ENCODE measurements at regions not wholly inside any gene's neighbourhood (a gene's known extent, or its start where the extent isn't known, plus 50 kb on each side); places are given as distances from the start of the nearest gene placed in this dataset.

DNA sequence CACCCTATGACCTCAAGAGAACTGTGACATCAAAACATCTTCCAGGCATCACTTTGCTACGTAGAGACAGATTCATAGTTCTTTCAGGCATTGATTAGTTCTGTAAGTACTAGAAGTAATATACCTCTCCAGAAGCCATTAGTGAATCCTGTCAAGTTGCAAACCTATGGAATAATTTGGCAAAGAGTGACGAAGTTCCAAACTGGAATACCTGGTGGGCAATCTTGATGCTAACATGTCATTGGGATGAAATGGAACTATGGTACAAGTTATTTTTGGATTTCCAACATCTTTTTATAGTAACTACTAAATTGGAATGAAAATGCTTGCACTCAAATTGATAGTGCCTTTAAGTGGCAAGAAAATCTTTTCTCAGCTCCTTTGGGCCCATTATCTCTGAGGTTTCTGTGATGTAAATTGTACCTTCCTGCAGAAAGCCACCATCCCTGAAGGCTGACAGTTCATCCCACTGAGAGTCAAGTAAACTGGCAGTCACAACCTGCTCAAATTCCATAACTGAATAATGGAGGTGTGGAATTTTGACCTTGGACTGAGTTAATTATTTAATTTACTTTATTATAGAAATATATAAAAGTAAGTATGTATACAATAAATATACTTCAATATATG lies 435.5 kb downstream of the DTWD2 start:
- Histone ChIP-seq H3K79me2 (ENCODE audit: control insufficient read depth, insufficient read depth, low read length) (no peaks in the 10 kb centered on the region), H3K9me1 (replicated peaks; ENCODE audit: control insufficient read depth, extremely low read depth, insufficient read depth, low read length) (no peaks in the 10 kb centered on the region), H3K9me3 (replicated peaks; ENCODE audit: control insufficient read depth, insufficient read depth, low read length) (peaks cover under 1% of the 10 kb centered on the region), H4K20me1 (replicated peaks; ENCODE audit: control insufficient read depth, extremely low read depth, insufficient read depth, low read length) (no peaks in the 10 kb centered on the region), H3K27me3 (ENCODE audit: control insufficient read depth in 2 of 2, insufficient read depth in 2 of 2, low read length in 2 of 2) (no peaks in the 10 kb centered on the region), H3K27ac (ENCODE audit: insufficient read depth, low read depth, low read length) (no peak overlapping the region), H3K4me3 (replicated peaks in 1 of 3; ENCODE audit: insufficient read depth in 1 of 3, low read depth in 1 of 3, low read length in 3 of 3) (no peak overlapping the region), H2AFZ (ENCODE audit: low read depth, low read length) (no peak overlapping the region), H3K9ac (replicated peaks; ENCODE audit: extremely low read depth, insufficient read depth, low read length) (no peak overlapping the region), H3K4me1 (ENCODE audit: control insufficient read depth, extremely low read depth, insufficient read depth, low read length) (no peaks in the 10 kb centered on the region), H3K36me3 (ENCODE audit: control insufficient read depth in 2 of 2, extremely low read depth in 1 of 2, insufficient read depth in 2 of 2, low read length in 2 of 2) (no peaks in the 10 kb centered on the region), H3K4me2 (ENCODE audit: insufficient read depth, low read length) (no peak overlapping the region)
- ChIA-PET POLR2A (no interaction called here), CTCF (no interaction called here)
- no TSS peak for BruUV-seq (replicated peaks)
- no peak for DNase-seq (ENCODE audit: low read depth, low spot score)
- intact Hi-C loops (cut with micrococcal nuclease): no loop called here
- no peak for TF ChIP-seq POLR2A (IDR thresholded peaks at IDR 0.05; ENCODE audit: low read depth, low read length)
- no peak for TF ChIP-seq MAX (IDR thresholded peaks at IDR 0.05; ENCODE audit: insufficient read depth, insufficient read length)
- TF ChIP-seq EZH2 (IDR thresholded peaks at IDR 0.05; ENCODE audit: borderline replicate concordance, low read depth, low read length, severe bottlenecking): no peak
- TF ChIP-seq FOS (IDR thresholded peaks at IDR 0.05; ENCODE audit: borderline replicate concordance, insufficient read depth, low read length): no peak
- TF ChIP-seq GATA2 (IDR thresholded peaks at IDR 0.05; ENCODE audit: insufficient read depth, insufficient read length, low read depth, low read length): no peak
- FAIRE-seq: no peak
- dilution Hi-C loops (cut with MboI; ENCODE audit: extremely low pct_ligation_motif_present, low sequenced_read_pairs): no loop called here

DNA sequence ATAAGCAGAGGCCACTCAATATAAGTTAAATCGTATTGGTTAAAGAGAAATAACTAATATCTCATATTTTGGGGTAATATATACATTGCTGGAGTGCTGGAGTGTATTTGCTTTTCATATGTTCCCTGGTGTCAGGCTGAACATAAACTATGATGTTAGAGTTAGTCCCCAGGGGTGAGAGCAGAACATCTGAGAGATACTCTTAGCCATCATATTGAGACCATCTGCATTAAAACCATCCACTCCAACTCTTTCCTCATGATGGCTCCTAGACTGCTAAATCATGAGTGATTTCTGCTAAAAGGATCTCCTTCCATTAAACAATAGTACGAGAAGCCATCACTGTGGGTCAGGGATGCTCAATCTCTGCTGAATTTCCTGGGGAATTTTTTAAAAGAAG lies 436.2 kb downstream of the DTWD2 start:
- Histone ChIP-seq H3K27me3 (ENCODE audit: control insufficient read depth in 2 of 2, insufficient read depth in 2 of 2, low read length in 2 of 2) (no peaks in the 10 kb centered on the region), H3K9me1 (replicated peaks; ENCODE audit: control insufficient read depth, extremely low read depth, insufficient read depth, low read length) (no peaks in the 10 kb centered on the region), H3K4me1 (ENCODE audit: control insufficient read depth, extremely low read depth, insufficient read depth, low read length) (no peaks in the 10 kb centered on the region), H3K4me2 (ENCODE audit: insufficient read depth, low read length) (no peak overlapping the region), H3K36me3 (ENCODE audit: control insufficient read depth in 2 of 2, extremely low read depth in 1 of 2, insufficient read depth in 2 of 2, low read length in 2 of 2) (no peaks in the 10 kb centered on the region), H3K9me3 (replicated peaks; ENCODE audit: control insufficient read depth, insufficient read depth, low read length) (peaks cover 2% of the 10 kb centered on the region), H2AFZ (ENCODE audit: low read depth, low read length) (no peak overlapping the region), H3K9ac (replicated peaks; ENCODE audit: extremely low read depth, insufficient read depth, low read length) (no peak overlapping the region), H3K27ac (ENCODE audit: insufficient read depth, low read depth, low read length) (no peak overlapping the region), H3K4me3 (replicated peaks in 1 of 3; ENCODE audit: insufficient read depth in 1 of 3, low read depth in 1 of 3, low read length in 3 of 3) (no peak overlapping the region), H4K20me1 (replicated peaks; ENCODE audit: control insufficient read depth, extremely low read depth, insufficient read depth, low read length) (no peaks in the 10 kb centered on the region), H3K79me2 (ENCODE audit: control insufficient read depth, insufficient read depth, low read length) (no peaks in the 10 kb centered on the region)
- POLR2A ChIA-PET: no interaction called here
- BruUV-seq (replicated peaks): no TSS peak
- no peak for DNase-seq (ENCODE audit: low read depth, low spot score)
- intact Hi-C loops (cut with micrococcal nuclease): no loop called here
- CTCF ChIA-PET: no interaction called here
- dilution Hi-C loops (cut with MboI; ENCODE audit: extremely low pct_ligation_motif_present, low sequenced_read_pairs): no loop called here
- FAIRE-seq: no peak
- TF ChIP-seq CTCF (IDR thresholded peaks at IDR 0.05; ENCODE audit: extremely low read depth in 1 of 2, insufficient read depth in 1 of 2, low read depth in 1 of 2, low read length in 2 of 2): no peak
- no peak for TF ChIP-seq GATA2 (IDR thresholded peaks at IDR 0.05; ENCODE audit: insufficient read depth, insufficient read length, low read depth, low read length)
- no peak for TF ChIP-seq POLR2AphosphoS5 (IDR thresholded peaks at IDR 0.05; ENCODE audit: insufficient read depth, low read depth, low read length)
- no peak for TF ChIP-seq MAX (IDR thresholded peaks at IDR 0.05; ENCODE audit: insufficient read depth, insufficient read length)
- no peak for TF ChIP-seq MYC (IDR thresholded peaks at IDR 0.05; ENCODE audit: low read depth, low read length)
- TF ChIP-seq FOS (IDR thresholded peaks at IDR 0.05; ENCODE audit: borderline replicate concordance, insufficient read depth, low read length): no peak
